ENCODE measurements at regions not wholly inside any gene's neighbourhood (a gene's known extent, or its start where the extent isn't known, plus 50 kb on each side); places are given as distances from the start of the nearest gene placed in this dataset.

GRCh38 chr6:22621701-22622100, 52.3 kb downstream of the HDGFL1 start:
- H3K9ac ChIP-seq (ENCODE audit: low read length) = no peak overlapping the region
- no peak for DNase-seq
- H3K14ac ChIP-seq (ENCODE audit: low read length in 2 of 2) = no peak overlapping the region
- no peak overlapping the region for H2BK12ac ChIP-seq (ENCODE audit: low read length in 2 of 2)
- no peak overlapping the region for H2BK15ac ChIP-seq (ENCODE audit: low read depth, poor library complexity, severe bottlenecking)
- H4K91ac ChIP-seq (ENCODE audit: low read length) = no peak overlapping the region
- no peak overlapping the region for H2BK120ac ChIP-seq (ENCODE audit: low read depth, low read length)
- H2BK5ac ChIP-seq (ENCODE audit: low read depth, low read length, poor library complexity, severe bottlenecking) = no peak overlapping the region
- H3K27me3 ChIP-seq (ENCODE audit: control insufficient read depth in 1 of 2, insufficient read depth in 1 of 2, low read length in 2 of 2) = no peaks in the 10 kb centered on the region
- H2AFZ ChIP-seq (ENCODE audit: low read depth, low read length) = no peak overlapping the region
- H2AK5ac ChIP-seq (ENCODE audit: low read length, severe bottlenecking) = no peak overlapping the region
- no peak overlapping the region for H3K4me3 ChIP-seq (ENCODE audit: insufficient read depth in 1 of 2, low read depth in 1 of 2, low read length in 2 of 2)
- H3K36me3 ChIP-seq (ENCODE audit: control insufficient read depth in 1 of 2, insufficient read depth in 2 of 2, low read depth in 1 of 2, low read length in 2 of 2) = no peaks in the 10 kb centered on the region
- H3K27ac ChIP-seq (ENCODE audit: low read length, poor library complexity, severe bottlenecking) = no peak overlapping the region
- H3K79me1 ChIP-seq (replicated peaks; ENCODE audit: low read length, poor library complexity, severe bottlenecking) = no peaks in the 10 kb centered on the region
- H3K4me1 ChIP-seq (ENCODE audit: control insufficient read depth, insufficient read depth, low read depth, low read length) = no peaks in the 10 kb centered on the region
- no peak overlapping the region for H3K18ac ChIP-seq (ENCODE audit: low read depth in 1 of 2, low read length in 2 of 2)
- H3K4ac ChIP-seq (ENCODE audit: low read depth in 1 of 2, low read length in 2 of 2) = no peak overlapping the region
- no peak overlapping the region for H3K23ac ChIP-seq (ENCODE audit: low read length in 2 of 2)
- H3K4me2 ChIP-seq (ENCODE audit: low read length, poor library complexity, severe bottlenecking) = no peak overlapping the region
- no peak overlapping the region for H4K8ac ChIP-seq (ENCODE audit: low read length)
- H3K9me3 ChIP-seq (ENCODE audit: control insufficient read depth, low read length) = no peaks in the 10 kb centered on the region

DNA sequence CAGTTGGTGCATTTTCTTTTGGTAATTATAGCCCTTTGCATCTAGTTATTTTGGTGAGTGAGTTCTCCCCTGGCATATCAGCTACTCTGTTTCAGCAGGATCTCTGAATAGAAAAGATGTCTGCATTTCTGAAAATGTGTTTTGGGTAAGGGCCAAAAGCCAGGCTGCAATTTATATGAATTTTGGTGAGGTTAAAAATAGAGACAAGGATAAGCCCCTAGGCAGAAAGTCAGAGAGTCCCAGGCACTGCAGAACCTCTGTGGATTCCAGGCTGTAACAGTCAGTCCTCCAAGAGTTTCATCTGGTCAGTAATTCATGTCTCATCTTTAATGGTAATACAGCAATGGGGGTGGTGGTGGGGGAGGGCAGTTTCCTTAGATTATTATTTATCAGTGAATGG, 53.0 kb downstream of the HDGFL1 start:
- H2BK15ac ChIP-seq (ENCODE audit: low read depth, poor library complexity, severe bottlenecking) = no peak overlapping the region
- H3K4me2 ChIP-seq (ENCODE audit: low read length, poor library complexity, severe bottlenecking) = no peak overlapping the region
- H3K27ac ChIP-seq (ENCODE audit: low read length, poor library complexity, severe bottlenecking) = no peak overlapping the region
- no peaks in the 10 kb centered on the region for H3K9me3 ChIP-seq (ENCODE audit: control insufficient read depth, low read length)
- no peak overlapping the region for H3K23ac ChIP-seq (ENCODE audit: low read length in 2 of 2)
- no peak overlapping the region for H3K4me3 ChIP-seq (ENCODE audit: insufficient read depth in 1 of 2, low read depth in 1 of 2, low read length in 2 of 2)
- no peak overlapping the region for H3K14ac ChIP-seq (ENCODE audit: low read length in 2 of 2)
- H2BK12ac ChIP-seq (ENCODE audit: low read length in 2 of 2) = no peak overlapping the region
- no peak overlapping the region for H3K9ac ChIP-seq (ENCODE audit: low read length)
- H3K18ac ChIP-seq (ENCODE audit: low read depth in 1 of 2, low read length in 2 of 2) = no peak overlapping the region
- H3K4me1 ChIP-seq (ENCODE audit: control insufficient read depth, insufficient read depth, low read depth, low read length) = no peaks in the 10 kb centered on the region
- no peak overlapping the region for H2AFZ ChIP-seq (ENCODE audit: low read depth, low read length)
- H2BK120ac ChIP-seq (ENCODE audit: low read depth, low read length) = no peak overlapping the region
- no peak overlapping the region for H2BK5ac ChIP-seq (ENCODE audit: low read depth, low read length, poor library complexity, severe bottlenecking)
- H3K36me3 ChIP-seq (ENCODE audit: control insufficient read depth in 1 of 2, insufficient read depth in 2 of 2, low read depth in 1 of 2, low read length in 2 of 2) = no peaks in the 10 kb centered on the region
- no peak for DNase-seq
- no peak overlapping the region for H4K8ac ChIP-seq (ENCODE audit: low read length)
- H3K4ac ChIP-seq (ENCODE audit: low read depth in 1 of 2, low read length in 2 of 2) = no peak overlapping the region
- H3K27me3 ChIP-seq (ENCODE audit: control insufficient read depth in 1 of 2, insufficient read depth in 1 of 2, low read length in 2 of 2) = no peaks in the 10 kb centered on the region
- no peak overlapping the region for H4K91ac ChIP-seq (ENCODE audit: low read length)
- H3K79me1 ChIP-seq (replicated peaks; ENCODE audit: low read length, poor library complexity, severe bottlenecking) = no peaks in the 10 kb centered on the region
- no peak overlapping the region for H2AK5ac ChIP-seq (ENCODE audit: low read length, severe bottlenecking)

GRCh38 chr6:22622813-22623212, 53.4 kb downstream of the HDGFL1 start:
- H3K4me2 ChIP-seq (ENCODE audit: low read length, poor library complexity, severe bottlenecking) = no peak overlapping the region
- H2BK15ac ChIP-seq (ENCODE audit: low read depth, poor library complexity, severe bottlenecking) = no peak overlapping the region
- no peak overlapping the region for H4K8ac ChIP-seq (ENCODE audit: low read length)
- H3K79me1 ChIP-seq (replicated peaks; ENCODE audit: low read length, poor library complexity, severe bottlenecking) = no peaks in the 10 kb centered on the region
- H3K9me3 ChIP-seq (ENCODE audit: control insufficient read depth, low read length) = peaks cover 4% of the 10 kb centered on the region
- H2AK5ac ChIP-seq (ENCODE audit: low read length, severe bottlenecking) = no peak overlapping the region
- DNase-seq = no peak
- no peaks in the 10 kb centered on the region for H3K27me3 ChIP-seq (ENCODE audit: control insufficient read depth in 1 of 2, insufficient read depth in 1 of 2, low read length in 2 of 2)
- no peak overlapping the region for H3K4me3 ChIP-seq (ENCODE audit: insufficient read depth in 1 of 2, low read depth in 1 of 2, low read length in 2 of 2)
- H2BK5ac ChIP-seq (ENCODE audit: low read depth, low read length, poor library complexity, severe bottlenecking) = no peak overlapping the region
- H2AFZ ChIP-seq (ENCODE audit: low read depth, low read length) = no peak overlapping the region
- no peak overlapping the region for H2BK120ac ChIP-seq (ENCODE audit: low read depth, low read length)
- no peaks in the 10 kb centered on the region for H3K36me3 ChIP-seq (ENCODE audit: control insufficient read depth in 1 of 2, insufficient read depth in 2 of 2, low read depth in 1 of 2, low read length in 2 of 2)
- no peak overlapping the region for H4K91ac ChIP-seq (ENCODE audit: low read length)
- no peak overlapping the region for H3K14ac ChIP-seq (ENCODE audit: low read length in 2 of 2)
- H3K27ac ChIP-seq (ENCODE audit: low read length, poor library complexity, severe bottlenecking) = no peak overlapping the region
- no peak overlapping the region for H3K18ac ChIP-seq (ENCODE audit: low read depth in 1 of 2, low read length in 2 of 2)
- no peak overlapping the region for H2BK12ac ChIP-seq (ENCODE audit: low read length in 2 of 2)
- no peak overlapping the region for H3K9ac ChIP-seq (ENCODE audit: low read length)
- H3K4ac ChIP-seq (ENCODE audit: low read depth in 1 of 2, low read length in 2 of 2) = no peak overlapping the region
- H3K23ac ChIP-seq (ENCODE audit: low read length in 2 of 2) = no peak overlapping the region
- H3K4me1 ChIP-seq (ENCODE audit: control insufficient read depth, insufficient read depth, low read depth, low read length) = no peaks in the 10 kb centered on the region
- 100% methylated on average over 1 of the region's 3 CpGs for WGBS

DNA sequence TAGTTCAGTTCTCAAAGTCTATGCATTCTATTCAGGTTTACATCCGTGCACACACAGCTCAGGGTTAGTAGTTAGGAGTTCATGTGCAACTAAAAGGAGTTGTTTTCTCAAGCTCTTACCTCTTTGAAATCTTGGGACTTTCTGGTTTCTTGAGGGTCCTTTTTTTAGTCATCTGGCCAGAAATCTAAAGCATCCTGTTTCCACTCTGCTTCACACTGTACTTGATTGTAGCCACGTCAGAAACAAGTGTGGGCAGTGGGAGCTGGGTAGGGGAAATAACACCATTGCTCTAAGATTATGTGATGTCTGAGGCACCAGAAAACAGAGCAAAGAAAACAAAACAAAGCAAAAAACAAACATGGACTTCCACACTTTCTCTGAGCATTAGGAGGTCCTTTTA, 58.3 kb downstream of the HDGFL1 start:
- H3K4me1 ChIP-seq (ENCODE audit: control insufficient read depth, insufficient read depth, low read depth, low read length) = no peaks in the 10 kb centered on the region
- 100% methylated on average over 1 of the region's 2 CpGs for WGBS
- no peak overlapping the region for H3K4me2 ChIP-seq (ENCODE audit: low read length, poor library complexity, severe bottlenecking)
- H2BK5ac ChIP-seq (ENCODE audit: low read depth, low read length, poor library complexity, severe bottlenecking) = no peak overlapping the region
- H3K4ac ChIP-seq (ENCODE audit: low read depth in 1 of 2, low read length in 2 of 2) = no peak overlapping the region
- no peak overlapping the region for H3K9ac ChIP-seq (ENCODE audit: low read length)
- H3K27ac ChIP-seq (ENCODE audit: low read length, poor library complexity, severe bottlenecking) = no peak overlapping the region
- H2AK5ac ChIP-seq (ENCODE audit: low read length, severe bottlenecking) = no peak overlapping the region
- H3K9me3 ChIP-seq (ENCODE audit: control insufficient read depth, low read length) = peaks cover 4% of the 10 kb centered on the region
- no peak overlapping the region for H3K4me3 ChIP-seq (ENCODE audit: insufficient read depth in 1 of 2, low read depth in 1 of 2, low read length in 2 of 2)
- H3K27me3 ChIP-seq (ENCODE audit: control insufficient read depth in 1 of 2, insufficient read depth in 1 of 2, low read length in 2 of 2) = no peaks in the 10 kb centered on the region
- no peak overlapping the region for H2AFZ ChIP-seq (ENCODE audit: low read depth, low read length)
- no peak overlapping the region for H3K18ac ChIP-seq (ENCODE audit: low read depth in 1 of 2, low read length in 2 of 2)
- no peak overlapping the region for H3K14ac ChIP-seq (ENCODE audit: low read length in 2 of 2)
- no peaks in the 10 kb centered on the region for H3K79me1 ChIP-seq (replicated peaks; ENCODE audit: low read length, poor library complexity, severe bottlenecking)
- no peaks in the 10 kb centered on the region for H3K36me3 ChIP-seq (ENCODE audit: control insufficient read depth in 1 of 2, insufficient read depth in 2 of 2, low read depth in 1 of 2, low read length in 2 of 2)
- DNase-seq = no peak
- H4K91ac ChIP-seq (ENCODE audit: low read length) = no peak overlapping the region
- no peak overlapping the region for H2BK120ac ChIP-seq (ENCODE audit: low read depth, low read length)
- H2BK15ac ChIP-seq (ENCODE audit: low read depth, poor library complexity, severe bottlenecking) = no peak overlapping the region
- no peak overlapping the region for H2BK12ac ChIP-seq (ENCODE audit: low read length in 2 of 2)
- H3K23ac ChIP-seq (ENCODE audit: low read length in 2 of 2) = no peak overlapping the region
- no peak overlapping the region for H4K8ac ChIP-seq (ENCODE audit: low read length)
